H1 (cell line): ENCODE measurements at regions not wholly inside any gene's neighbourhood (a gene's known extent, or its start where the extent isn't known, plus 50 kb on each side); places are given as distances from the start of the nearest gene placed in this dataset.

Experiments used
- CTCF ChIA-PET: fragments of 300-600 bp; sonication (Branson Sonifier 250); formaldehyde crosslinking; loops from one replicate; lab custom pipeline; 2021; ENCODE audit not compliant: partially characterized antibody; lab: Charles Lee
- POLR2A ChIA-PET: fragments of 300-600 bp; sonication (Branson Sonifier 250); formaldehyde crosslinking; loops from one replicate; lab custom pipeline; 2021; ENCODE audit warnings: inconsistent platforms; ENCODE audit not compliant: partially characterized antibody; lab: Charles Lee
- DNase-seq, 2 experiments: peaks; one replicate each; pipeline versions ENCODE4 v3.0.0 to v3.0.0-alpha.2; 2010 to 2022; ENCODE audit warnings: low spot score in 2 of 2, low read depth in 1 of 2, mixed read lengths in 1 of 2
- FAIRE-seq: peaks from 2 replicates; lab custom pipeline; 2011; peaks lifted over from hg19 to GRCh38; lab: Jason Lieb, UNC
- H2AFZ ChIP-seq: 2 replicates; pipeline ENCODE4 v1.8.1; 2012; ENCODE audit warnings: low read length, inconsistent platforms
- H2AK5ac ChIP-seq: 2 replicates; pipeline ENCODE4 v1.6.1; 2013; ENCODE audit warnings: low read depth, low read length
- H2BK120ac ChIP-seq: replicated peaks from 2 replicates; pipeline ENCODE3; 2013; ENCODE audit warnings: low read depth, low read length, inconsistent platforms
- H2BK12ac ChIP-seq: 2 replicates; pipeline ENCODE4 v1.6.1; 2013; ENCODE audit warnings: low read depth, low read length
- H2BK15ac ChIP-seq: 2 replicates; pipeline ENCODE4 v1.6.1; 2013; ENCODE audit warnings: low read length
- H2BK20ac ChIP-seq: 2 replicates; pipeline ENCODE4 v1.6.1; 2013; ENCODE audit warnings: low read length
- H2BK5ac ChIP-seq: 2 replicates; pipeline ENCODE4 v1.6.1; 2013; ENCODE audit warnings: low read depth, low read length
- H3K14ac ChIP-seq: 2 replicates; pipeline ENCODE4 v1.6.1; 2013; ENCODE audit warnings: inconsistent platforms; ENCODE audit not compliant: insufficient read length
- H3K18ac ChIP-seq: 2 replicates; pipeline ENCODE4 v1.6.1; 2013; ENCODE audit warnings: low read length; ENCODE audit errors: extremely low read depth
- H3K23ac ChIP-seq: 2 replicates; pipeline ENCODE4 v1.6.1; 2013; ENCODE audit warnings: inconsistent platforms; ENCODE audit not compliant: insufficient read length
- H3K23me2 ChIP-seq: 2 replicates; pipeline ENCODE4 v1.6.1; 2013; ENCODE audit warnings: low read depth, low read length
- H3K27ac ChIP-seq: 2 replicates; pipeline ENCODE4 v1.6.1; 2011; ENCODE audit warnings: low read depth, low read length, inconsistent platforms
- H3K27me3 ChIP-seq, 4 experiments: replicated peaks in 1 of 4; 1 replicate in 1 of 4; 2 replicates in 3 of 4; pipeline versions ENCODE4 v1.6.1 to v1.8.1; 2011 to 2013; ENCODE audit warnings: low read length in 3 of 4, mild to moderate bottlenecking in 3 of 4, inconsistent platforms in 2 of 4, mixed read lengths in 2 of 4, moderate library complexity in 1 of 4; ENCODE audit not compliant: control insufficient read depth in 3 of 4, insufficient read depth in 3 of 4; ENCODE audit errors: extremely low read depth in 1 of 4
- H3K36me3 ChIP-seq, 4 experiments: 2 replicates each; pipeline versions ENCODE4 v1.6.1 to v1.8.1; 2011 to 2013; ENCODE audit warnings: mild to moderate bottlenecking in 4 of 4, low read length in 3 of 4, moderate library complexity in 2 of 4, control low read depth in 1 of 4, inconsistent platforms in 1 of 4; ENCODE audit not compliant: insufficient read depth in 4 of 4, control insufficient read depth in 2 of 4
- H3K4ac ChIP-seq: replicated peaks from 2 replicates; pipeline ENCODE3; 2013; ENCODE audit warnings: low read length, low read depth, mixed read lengths, inconsistent platforms; ENCODE audit not compliant: insufficient read length
- H3K4me1 ChIP-seq, 4 experiments: replicated peaks in 1 of 4; 1 replicate in 1 of 4; 2 replicates in 3 of 4; pipeline versions ENCODE4 v1.6.1 to v1.8.1; 2011 to 2013; ENCODE audit warnings: low read length in 3 of 4, inconsistent platforms in 2 of 4, mixed read lengths in 1 of 4; ENCODE audit not compliant: insufficient read depth in 4 of 4, control insufficient read depth in 3 of 4
- H3K4me2 ChIP-seq, 2 experiments: 2 replicates each; pipeline versions ENCODE4 v1.6.1 to v1.8.1; 2011 to 2013; ENCODE audit warnings: low read depth in 2 of 2, low read length in 2 of 2, control low read depth in 1 of 2, inconsistent platforms in 1 of 2, mild to moderate bottlenecking in 1 of 2; ENCODE audit not compliant: insufficient read depth in 1 of 2
- H3K4me3 ChIP-seq, 4 experiments: fragments of 200-600, 300-600 bp in 1 of 4; sonication (generic), shearing (Covaris generic), sonication (Bioruptor Twin) in 1 of 4; 2 replicates each; pipeline versions ENCODE4 v1.5.1 to v1.8.1; 2011 to 2016; ENCODE audit warnings: low read length in 4 of 4, low read depth in 3 of 4, control low read depth in 2 of 4, inconsistent platforms in 2 of 4, mild to moderate bottlenecking in 2 of 4, mixed read lengths in 1 of 4, moderate library complexity in 1 of 4; ENCODE audit not compliant: insufficient read depth in 2 of 4; ENCODE audit errors: extremely low read depth in 1 of 4
- H3K56ac ChIP-seq: replicated peaks from 2 replicates; pipeline ENCODE3; 2013; ENCODE audit warnings: low read depth, mild to moderate bottlenecking, mixed read lengths, low read length, inconsistent platforms; ENCODE audit not compliant: insufficient read length
- H3K79me1 ChIP-seq: 2 replicates; pipeline ENCODE4 v1.6.1; 2013; ENCODE audit warnings: low read depth, low read length, control low read depth
- H3K79me2 ChIP-seq, 2 experiments: 2 replicates each; pipeline versions ENCODE4 v1.6.1 to v1.8.1; 2012 to 2013; ENCODE audit warnings: low read length in 2 of 2, mild to moderate bottlenecking in 2 of 2, inconsistent platforms in 1 of 2; ENCODE audit not compliant: insufficient read depth in 2 of 2, control insufficient read depth in 1 of 2
- H3K9ac ChIP-seq, 4 experiments: replicated peaks in 1 of 4; 1 replicate in 1 of 4; 2 replicates in 3 of 4; pipeline versions ENCODE4 v1.6.1 to v1.8.1; 2011 to 2013; ENCODE audit warnings: low read depth in 3 of 4, low read length in 3 of 4, control low read depth in 2 of 4, mild to moderate bottlenecking in 2 of 4, moderate library complexity in 2 of 4, inconsistent platforms in 1 of 4; ENCODE audit errors: extremely low read depth in 1 of 4
- H3K9me3 ChIP-seq, 2 experiments: 2 replicates each; pipeline versions ENCODE4 v1.6.1 to v1.8.1; 2012 to 2013; ENCODE audit warnings: mild to moderate bottlenecking in 2 of 2, moderate library complexity in 2 of 2, control low read depth in 1 of 2, inconsistent platforms in 1 of 2, low read depth in 1 of 2, low read length in 1 of 2, mixed read lengths in 1 of 2; ENCODE audit not compliant: insufficient read depth in 2 of 2
- H4K20me1 ChIP-seq, 2 experiments: replicated peaks in 1 of 2; 2 replicates each; pipeline versions ENCODE3 to v1.8.1; 2011 to 2013; ENCODE audit warnings: inconsistent platforms in 2 of 2, low read length in 2 of 2, mild to moderate bottlenecking in 1 of 2; ENCODE audit not compliant: insufficient read depth in 2 of 2, control insufficient read depth in 1 of 2
- H4K5ac ChIP-seq: 2 replicates; pipeline ENCODE4 v1.6.1; 2013; ENCODE audit warnings: low read length, low read depth, mixed read lengths, inconsistent platforms; ENCODE audit not compliant: insufficient read length
- H4K8ac ChIP-seq: 2 replicates; pipeline ENCODE4 v1.8.0; 2013; ENCODE audit warnings: mild to moderate bottlenecking, moderate library complexity, low read length, inconsistent platforms; ENCODE audit not compliant: insufficient read depth; ENCODE audit errors: extremely low read depth
- H4K91ac ChIP-seq: replicated peaks from 2 replicates; pipeline ENCODE3; 2013; ENCODE audit warnings: low read length, mixed read lengths, inconsistent platforms; ENCODE audit not compliant: insufficient read length
- BRCA1 ChIP-seq: IDR thresholded peaks from 2 replicates; pipeline ENCODE4 v1.6.1; 2012; ENCODE audit warnings: low read depth, low read length, improper control_type of control experiment
- CBX5 ChIP-seq: fragments of 300-800, 300-1000 bp; sonication (generic); IDR thresholded peaks from 2 replicates; pipeline ENCODE4 v1.7.1; 2016; ENCODE audit warnings: antibody characterized with exemption, low read length, low read depth
- CHD1 ChIP-seq: IDR thresholded peaks from 2 replicates; pipeline ENCODE4 v1.6.1; 2012; ENCODE audit warnings: low read depth, low read length, improper control_type of control experiment
- CREB1 ChIP-seq: IDR thresholded peaks from 2 replicates; pipeline ENCODE4 v1.6.1; 2012; ENCODE audit warnings: inconsistent platforms
- GABPA ChIP-seq: IDR thresholded peaks from 2 replicates; pipeline ENCODE4 v1.6.1; 2011; ENCODE audit warnings: mild to moderate bottlenecking, low read length, moderate library complexity, borderline replicate concordance; ENCODE audit not compliant: insufficient read depth
- NANOG ChIP-seq: IDR thresholded peaks from 2 replicates; pipeline ENCODE4 v1.6.1; 2011; ENCODE audit warnings: low read length, low read depth, mild to moderate bottlenecking, inconsistent platforms; ENCODE audit not compliant: insufficient read depth, poor library complexity, severe bottlenecking
- SIRT6 ChIP-seq: IDR thresholded peaks from one replicate; pipeline ENCODE4 v1.7.1; 2012; ENCODE audit warnings: low read length, inconsistent platforms
- SIX5 ChIP-seq: IDR thresholded peaks from 2 replicates; pipeline ENCODE4 v1.6.1; 2011; ENCODE audit warnings: mild to moderate bottlenecking, low read depth, low read length
- TAF7 ChIP-seq: optimal IDR thresholded peaks from 2 replicates; pipeline ENCODE3; 2011; ENCODE audit warnings: low read depth, mild to moderate bottlenecking, inconsistent platforms, low read length, moderate library complexity, borderline replicate concordance
- TBP ChIP-seq: IDR thresholded peaks from 2 replicates; pipeline ENCODE4 v1.6.1; 2011; ENCODE audit warnings: low read depth, low read length, improper control_type of control experiment
- WGBS, 2 experiments: shearing (Covaris generic) in 1 of 2; methylation state at CpG; one replicate each; pipeline versions ENCODE4 v1.1.6 to v1.1.7; 2013 to 2015; ENCODE audit warnings: low lambda C conversion rate in 2 of 2, mixed read lengths in 2 of 2, inconsistent platforms in 1 of 2, low coverage in 1 of 2, missing lambda C conversion rate in 1 of 2; ENCODE audit not compliant: insufficient replicate concordance in 2 of 2, insufficient coverage in 1 of 2, insufficient read length in 1 of 2; ENCODE audit errors: extremely low coverage in 1 of 2, missing lambda C conversion rate in 1 of 2; 5-methylcytosine and 5-hydroxymethylcytosine counted together
- TF ChIP-seq, protein P1 (sequence below), 3 experiments: IDR thresholded peaks; 1 replicate in 2 of 3; 2 replicates in 1 of 3; pipeline versions ENCODE4 v1.5.1 to v1.6.1; 2011; ENCODE audit warnings: low read length in 3 of 3, mild to moderate bottlenecking in 3 of 3, inconsistent platforms in 2 of 3, low read depth in 1 of 3, moderate library complexity in 1 of 3; ENCODE audit not compliant: insufficient read depth in 1 of 3; ENCODE audit errors: control extremely low read depth in 1 of 3

DNA sequence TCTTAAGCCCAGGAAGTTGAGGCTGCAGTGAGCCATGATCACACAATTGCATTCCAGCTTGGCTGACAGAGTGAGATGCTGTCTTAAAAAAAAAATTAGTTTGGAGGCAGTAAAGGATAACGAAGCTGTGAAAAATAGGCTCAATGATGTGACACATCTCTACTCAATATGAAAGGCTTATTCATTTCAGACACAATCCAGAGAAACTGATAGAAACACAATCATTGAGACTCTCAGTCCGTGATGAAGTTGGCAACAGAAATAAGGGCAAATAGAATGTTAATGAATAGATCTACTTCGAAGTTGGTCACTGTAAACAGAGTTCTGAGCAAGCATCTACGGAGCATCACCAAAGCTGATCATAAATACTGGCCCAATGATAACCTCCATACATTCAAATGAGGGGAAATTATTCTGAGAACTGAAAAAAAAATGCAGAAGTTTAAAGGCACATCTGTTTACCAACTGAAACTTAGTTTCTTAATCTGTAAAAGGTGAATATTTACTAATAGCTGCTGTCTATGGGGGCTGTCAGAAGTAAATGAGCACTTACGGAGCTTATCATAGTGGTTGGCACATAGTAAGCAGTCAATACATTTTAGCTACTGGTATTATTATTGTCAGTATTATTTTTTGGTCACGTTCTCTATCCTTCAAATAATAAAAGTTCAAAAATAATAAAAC lies 70.4 kb downstream of the AKR1B1 start:
- no peak overlapping the region for H2BK12ac ChIP-seq
- no peaks in the 10 kb centered on the region; a peak in 1 of 8 replicates for H3K36me3 ChIP-seq
- no peak overlapping the region for H3K4ac ChIP-seq
- H4K20me1 ChIP-seq = no peaks in the 10 kb centered on the region
- ChIA-PET POLR2A (no interaction called here), CTCF (interaction anchor here (0.7 to 2.4 kb wide), 3 partner anchors 10 to 65 kb away, joined by 3 to 13 read pairs (median 5); no protein-coding TSS in a partner anchor)
- no peak overlapping the region for H3K4me3 ChIP-seq
- H3K56ac ChIP-seq = no peak overlapping the region
- no peak overlapping the region for H2BK15ac ChIP-seq
- H3K23ac ChIP-seq = no peak overlapping the region
- no peaks in the 10 kb centered on the region for H3K27me3 ChIP-seq
- no peaks in the 10 kb centered on the region for H3K79me1 ChIP-seq
- H2BK120ac ChIP-seq = no peak overlapping the region
- H3K14ac ChIP-seq = no peak overlapping the region
- no peak overlapping the region for H4K91ac ChIP-seq
- no peak overlapping the region for H2AK5ac ChIP-seq
- no peak overlapping the region for H3K18ac ChIP-seq
- H3K4me2 ChIP-seq = no peak overlapping the region
- H3K79me2 ChIP-seq = no peaks in the 10 kb centered on the region
- no peak overlapping the region for H3K9ac ChIP-seq
- DNase-seq (no peak), FAIRE-seq (no peak)
- WGBS, 2 experiments = 88% methylated on average over 6 of the region's 6 CpGs; no CpG with 5 or more reads in 1 of the 2 experiments
- peaks cover 0 to 8% of the 10 kb centered on the region in 2 experiments; a peak in 2 of 4 replicates for H3K9me3 ChIP-seq
- no peak overlapping the region for H4K5ac ChIP-seq
- H3K23me2 ChIP-seq = no peaks in the 10 kb centered on the region
- no peak overlapping the region for H2AFZ ChIP-seq
- H4K8ac ChIP-seq = no peak overlapping the region
- no peaks in the 10 kb centered on the region for H3K4me1 ChIP-seq
- no peak overlapping the region for H3K27ac ChIP-seq
- H2BK20ac ChIP-seq = no peak overlapping the region
- H2BK5ac ChIP-seq = no peak overlapping the region
- no peak for TF ChIP-seq TAF7
- TF ChIP-seq CREB1 = no peak
- no peak for TF ChIP-seq CHD1
- TF ChIP-seq, protein P1, sequence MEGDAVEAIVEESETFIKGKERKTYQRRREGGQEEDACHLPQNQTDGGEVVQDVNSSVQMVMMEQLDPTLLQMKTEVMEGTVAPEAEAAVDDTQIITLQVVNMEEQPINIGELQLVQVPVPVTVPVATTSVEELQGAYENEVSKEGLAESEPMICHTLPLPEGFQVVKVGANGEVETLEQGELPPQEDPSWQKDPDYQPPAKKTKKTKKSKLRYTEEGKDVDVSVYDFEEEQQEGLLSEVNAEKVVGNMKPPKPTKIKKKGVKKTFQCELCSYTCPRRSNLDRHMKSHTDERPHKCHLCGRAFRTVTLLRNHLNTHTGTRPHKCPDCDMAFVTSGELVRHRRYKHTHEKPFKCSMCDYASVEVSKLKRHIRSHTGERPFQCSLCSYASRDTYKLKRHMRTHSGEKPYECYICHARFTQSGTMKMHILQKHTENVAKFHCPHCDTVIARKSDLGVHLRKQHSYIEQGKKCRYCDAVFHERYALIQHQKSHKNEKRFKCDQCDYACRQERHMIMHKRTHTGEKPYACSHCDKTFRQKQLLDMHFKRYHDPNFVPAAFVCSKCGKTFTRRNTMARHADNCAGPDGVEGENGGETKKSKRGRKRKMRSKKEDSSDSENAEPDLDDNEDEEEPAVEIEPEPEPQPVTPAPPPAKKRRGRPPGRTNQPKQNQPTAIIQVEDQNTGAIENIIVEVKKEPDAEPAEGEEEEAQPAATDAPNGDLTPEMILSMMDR (IDR thresholded peaks at IDR 0.05; ENCODE audit: control extremely low read depth in 1 of 3, insufficient read depth in 1 of 3, low read depth in 1 of 3, low read length in 3 of 3) = no peak
- no peak for TF ChIP-seq NANOG
- TF ChIP-seq SIX5 = no peak
- no peak for TF ChIP-seq CBX5
- TF ChIP-seq GABPA = no peak
- TF ChIP-seq TBP = no peak
- no peak for TF ChIP-seq BRCA1
- TF ChIP-seq SIRT6 = no peak
